ENCODE measurements at regions not wholly inside any gene's neighbourhood (a gene's known extent, or its start where the extent isn't known, plus 50 kb on each side); places are given as distances from the start of the nearest gene placed in this dataset.
"Not testable (repeated sequence)": the region's sequence is repeated elsewhere in the genome, so short reads cannot be mapped to it uniquely, and the experiment has no call there.

DNA sequence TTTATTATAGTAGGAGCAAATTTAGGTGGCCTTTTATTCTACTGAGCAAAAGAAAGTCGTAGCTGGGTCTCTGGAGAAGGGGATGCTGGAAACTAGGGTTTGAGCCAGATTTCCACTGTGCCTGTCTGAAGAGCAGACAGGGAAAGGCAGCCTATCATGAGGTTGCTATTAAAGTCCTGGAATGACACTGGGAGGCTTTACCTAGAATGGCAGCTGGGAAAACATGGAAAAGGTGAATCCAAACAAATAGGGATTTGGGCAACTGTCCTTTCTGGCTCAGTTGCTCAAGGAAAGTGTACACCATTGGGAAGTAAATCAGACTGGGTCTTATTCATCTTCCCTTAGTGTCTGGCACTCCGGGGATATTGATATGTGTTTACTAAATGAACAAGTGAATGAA lies 154.6 kb downstream of the MTX2 start:
- Histone ChIP-seq H3K36me3 (ENCODE audit: control insufficient read depth in 2 of 2, insufficient read depth in 2 of 2, low read length in 2 of 2) (no peaks in the 10 kb centered on the region), H3K27ac (ENCODE audit: low read depth in 2 of 2, low read length in 2 of 2) (no peak overlapping the region), H3K4me1 (ENCODE audit: control insufficient read depth in 2 of 2, insufficient read depth in 2 of 2, low read length in 2 of 2) (no peaks in the 10 kb centered on the region), H3K4me3 (ENCODE audit: low read length in 2 of 2) (no peak overlapping the region), H3K9ac (ENCODE audit: low read depth in 1 of 2, low read length in 2 of 2) (no peak overlapping the region), H3K27me3 (ENCODE audit: control insufficient read depth in 2 of 2, insufficient read depth in 2 of 2, low read length in 2 of 2) (no peaks in the 10 kb centered on the region), H3K9me3 (ENCODE audit: control insufficient read depth in 2 of 2, low read length in 2 of 2) (no peaks in the 10 kb centered on the region)

DNA sequence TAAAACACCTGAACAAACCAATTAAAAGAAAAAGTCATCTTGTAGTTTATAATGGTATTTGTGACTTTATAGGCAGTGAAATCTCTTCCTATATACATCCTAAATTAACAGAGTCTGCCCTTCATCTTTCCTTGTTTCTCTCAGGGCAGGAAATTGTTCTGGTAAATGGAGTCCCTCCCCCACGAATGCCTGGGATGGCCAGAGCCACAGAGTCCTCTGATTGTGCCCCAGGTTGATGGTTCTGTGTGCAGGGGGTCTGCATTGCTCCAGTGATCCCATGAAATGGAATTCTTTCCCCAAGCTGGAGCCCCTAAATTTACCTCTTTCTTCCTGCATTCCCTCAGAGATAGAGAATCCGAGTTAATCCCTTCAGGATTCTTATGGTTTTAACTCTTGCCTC lies 155.5 kb downstream of the MTX2 start:
- H3K9me3 ChIP-seq (ENCODE audit: control insufficient read depth in 2 of 2, low read length in 2 of 2), result no peaks in the 10 kb centered on the region
- no peaks in the 10 kb centered on the region for H3K36me3 ChIP-seq (ENCODE audit: control insufficient read depth in 2 of 2, insufficient read depth in 2 of 2, low read length in 2 of 2)

GRCh38 chr2:176427549-176427948 lies 158.3 kb downstream of the MTX2 start:
- Histone ChIP-seq H3K27ac (ENCODE audit: low read depth in 2 of 2, low read length in 2 of 2) (no peak overlapping the region), H3K4me3 (ENCODE audit: low read length in 2 of 2) (no peak overlapping the region), H3K9ac (ENCODE audit: low read depth in 1 of 2, low read length in 2 of 2) (no peak overlapping the region), H3K36me3 (ENCODE audit: control insufficient read depth in 2 of 2, insufficient read depth in 2 of 2, low read length in 2 of 2) (no peaks in the 10 kb centered on the region), H3K27me3 (ENCODE audit: control insufficient read depth in 2 of 2, insufficient read depth in 2 of 2, low read length in 2 of 2) (no peaks in the 10 kb centered on the region), H3K9me3 (ENCODE audit: control insufficient read depth in 2 of 2, low read length in 2 of 2) (no peaks in the 10 kb centered on the region), H3K4me1 (ENCODE audit: control insufficient read depth in 2 of 2, insufficient read depth in 2 of 2, low read length in 2 of 2) (no peaks in the 10 kb centered on the region)

More for the DNA sequence above, 155.5 kb downstream of the MTX2 start:
- Histone ChIP-seq H3K4me1 (ENCODE audit: control insufficient read depth in 2 of 2, insufficient read depth in 2 of 2, low read length in 2 of 2) (no peaks in the 10 kb centered on the region), H3K4me3 (ENCODE audit: low read length in 2 of 2) (no peak overlapping the region), H3K9ac (ENCODE audit: low read depth in 1 of 2, low read length in 2 of 2) (no peak overlapping the region), H3K27ac (ENCODE audit: low read depth in 2 of 2, low read length in 2 of 2) (no peak overlapping the region), H3K27me3 (ENCODE audit: control insufficient read depth in 2 of 2, insufficient read depth in 2 of 2, low read length in 2 of 2) (no peaks in the 10 kb centered on the region)

DNA sequence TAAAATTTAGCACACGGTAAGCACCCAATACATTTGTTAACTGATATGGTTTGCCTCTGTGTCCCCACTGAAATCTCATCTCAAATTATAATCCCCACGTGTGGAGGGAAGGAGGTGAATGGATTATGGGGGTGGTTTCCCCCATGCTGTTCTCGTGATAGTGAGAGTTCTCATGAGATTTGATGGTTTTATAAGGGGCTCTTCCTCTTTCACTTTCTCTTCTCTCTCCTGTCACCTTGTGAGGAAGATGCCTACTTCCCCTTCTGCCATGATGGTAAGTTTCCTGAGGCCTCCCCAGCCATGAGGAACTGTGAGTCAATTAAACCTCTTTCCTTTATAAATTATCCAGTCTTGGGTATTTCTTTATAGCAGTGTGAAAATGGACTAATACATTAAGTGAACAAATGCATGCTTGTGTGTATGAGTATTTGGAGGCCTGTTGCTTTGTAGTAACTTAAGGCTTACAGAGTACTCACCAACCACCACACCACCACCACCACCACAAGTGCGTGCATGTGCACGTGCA lies 159.8 kb downstream of the MTX2 start:
- H3K27ac ChIP-seq (ENCODE audit: low read depth in 2 of 2, low read length in 2 of 2); H3K9ac ChIP-seq (ENCODE audit: low read depth in 1 of 2, low read length in 2 of 2); H3K9me3 ChIP-seq (ENCODE audit: control insufficient read depth in 2 of 2, low read length in 2 of 2); H3K36me3 ChIP-seq (ENCODE audit: control insufficient read depth in 2 of 2, insufficient read depth in 2 of 2, low read length in 2 of 2); H3K4me1 ChIP-seq (ENCODE audit: control insufficient read depth in 2 of 2, insufficient read depth in 2 of 2, low read length in 2 of 2); H3K4me3 ChIP-seq (ENCODE audit: low read length in 2 of 2); H3K27me3 ChIP-seq (ENCODE audit: control insufficient read depth in 2 of 2, insufficient read depth in 2 of 2, low read length in 2 of 2): not testable (repeated sequence)

DNA sequence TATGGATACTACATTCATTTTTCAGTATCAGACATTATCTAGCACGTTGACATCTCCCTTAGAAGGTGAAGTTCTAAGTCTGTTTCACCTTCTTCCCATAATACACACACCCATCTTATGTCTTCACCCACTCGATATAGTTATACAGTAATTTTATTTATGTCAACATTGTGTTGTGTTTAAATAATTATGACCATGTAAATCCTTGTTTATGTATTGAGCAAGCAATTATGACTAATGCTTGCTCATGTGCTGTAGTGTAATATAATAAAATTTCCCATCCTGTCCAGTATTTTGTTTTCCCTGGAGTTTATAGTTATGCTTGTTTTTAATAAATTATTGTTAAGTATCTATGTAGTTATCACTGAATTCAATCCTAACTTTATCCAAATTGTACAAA lies 163.2 kb downstream of the MTX2 start:
- Histone ChIP-seq H3K4me3 (ENCODE audit: low read length in 2 of 2) (no peak overlapping the region), H3K36me3 (ENCODE audit: control insufficient read depth in 2 of 2, insufficient read depth in 2 of 2, low read length in 2 of 2) (no peaks in the 10 kb centered on the region), H3K27me3 (ENCODE audit: control insufficient read depth in 2 of 2, insufficient read depth in 2 of 2, low read length in 2 of 2) (no peaks in the 10 kb centered on the region), H3K4me1 (ENCODE audit: control insufficient read depth in 2 of 2, insufficient read depth in 2 of 2, low read length in 2 of 2) (no peaks in the 10 kb centered on the region), H3K9ac (ENCODE audit: low read depth in 1 of 2, low read length in 2 of 2) (no peak overlapping the region), H3K27ac (ENCODE audit: low read depth in 2 of 2, low read length in 2 of 2) (no peak overlapping the region), H3K9me3 (ENCODE audit: control insufficient read depth in 2 of 2, low read length in 2 of 2) (peaks cover 2% of the 10 kb centered on the region in 2 donors)

- Histone ChIP-seq H3K27me3 (ENCODE audit: control insufficient read depth in 2 of 2, insufficient read depth in 2 of 2, low read length in 2 of 2) (no peaks in the 10 kb centered on the region), H3K9ac (ENCODE audit: low read depth in 1 of 2, low read length in 2 of 2) (no peak overlapping the region), H3K27ac (ENCODE audit: low read depth in 2 of 2, low read length in 2 of 2) (no peak overlapping the region), H3K4me3 (ENCODE audit: low read length in 2 of 2) (no peak overlapping the region), H3K4me1 (ENCODE audit: control insufficient read depth in 2 of 2, insufficient read depth in 2 of 2, low read length in 2 of 2) (no peaks in the 10 kb centered on the region), H3K36me3 (ENCODE audit: control insufficient read depth in 2 of 2, insufficient read depth in 2 of 2, low read length in 2 of 2) (no peaks in the 10 kb centered on the region), H3K9me3 (ENCODE audit: control insufficient read depth in 2 of 2, low read length in 2 of 2) (peaks cover 2% of the 10 kb centered on the region in 2 donors)
Measured at GRCh38 chr2:176435729-176436128, 166.5 kb downstream of the MTX2 start.

DNA sequence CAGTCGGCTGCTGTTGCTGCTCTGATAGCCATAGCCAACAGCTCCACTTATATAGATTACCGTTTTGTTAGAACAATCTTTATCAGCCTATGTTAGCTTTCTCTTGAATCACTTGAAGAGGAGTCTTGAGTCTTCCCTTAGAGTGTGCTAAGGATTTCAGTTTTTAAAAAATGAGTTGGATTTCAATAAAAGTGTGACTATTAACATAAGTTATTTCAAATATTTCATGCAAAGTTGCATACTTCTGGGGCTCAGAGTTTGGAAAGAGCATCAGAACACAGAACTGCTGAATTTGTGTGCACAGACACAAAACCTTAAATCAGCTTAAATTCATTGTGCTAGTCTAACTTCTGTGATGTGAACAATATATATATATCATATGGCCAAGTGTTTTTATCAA lies 174.7 kb downstream of the MTX2 start:
- Histone ChIP-seq H3K27ac (ENCODE audit: low read depth in 2 of 2, low read length in 2 of 2) (no peak overlapping the region), H3K4me1 (ENCODE audit: control insufficient read depth in 2 of 2, insufficient read depth in 2 of 2, low read length in 2 of 2) (no peaks in the 10 kb centered on the region), H3K9ac (ENCODE audit: low read depth in 1 of 2, low read length in 2 of 2) (no peak overlapping the region), H3K36me3 (ENCODE audit: control insufficient read depth in 2 of 2, insufficient read depth in 2 of 2, low read length in 2 of 2) (no peaks in the 10 kb centered on the region), H3K4me3 (ENCODE audit: low read length in 2 of 2) (no peak overlapping the region), H3K27me3 (ENCODE audit: control insufficient read depth in 2 of 2, insufficient read depth in 2 of 2, low read length in 2 of 2) (no peaks in the 10 kb centered on the region), H3K9me3 (ENCODE audit: control insufficient read depth in 2 of 2, low read length in 2 of 2) (no peaks in the 10 kb centered on the region)

- H3K27ac ChIP-seq (ENCODE audit: low read depth in 2 of 2, low read length in 2 of 2), result no peak overlapping the region
- H3K36me3 ChIP-seq (ENCODE audit: control insufficient read depth in 2 of 2, insufficient read depth in 2 of 2, low read length in 2 of 2), result no peaks in the 10 kb centered on the region
- H3K4me3 ChIP-seq (ENCODE audit: low read length in 2 of 2), result no peak overlapping the region
- H3K9ac ChIP-seq (ENCODE audit: low read depth in 1 of 2, low read length in 2 of 2), result no peak overlapping the region
- no peaks in the 10 kb centered on the region for H3K27me3 ChIP-seq (ENCODE audit: control insufficient read depth in 2 of 2, insufficient read depth in 2 of 2, low read length in 2 of 2)
- H3K4me1 ChIP-seq (ENCODE audit: control insufficient read depth in 2 of 2, insufficient read depth in 2 of 2, low read length in 2 of 2), result no peaks in the 10 kb centered on the region
- H3K9me3 ChIP-seq (ENCODE audit: control insufficient read depth in 2 of 2, low read length in 2 of 2), result no peaks in the 10 kb centered on the region
Measured at GRCh38 chr2:176445956-176446355, 176.7 kb downstream of the MTX2 start.

DNA sequence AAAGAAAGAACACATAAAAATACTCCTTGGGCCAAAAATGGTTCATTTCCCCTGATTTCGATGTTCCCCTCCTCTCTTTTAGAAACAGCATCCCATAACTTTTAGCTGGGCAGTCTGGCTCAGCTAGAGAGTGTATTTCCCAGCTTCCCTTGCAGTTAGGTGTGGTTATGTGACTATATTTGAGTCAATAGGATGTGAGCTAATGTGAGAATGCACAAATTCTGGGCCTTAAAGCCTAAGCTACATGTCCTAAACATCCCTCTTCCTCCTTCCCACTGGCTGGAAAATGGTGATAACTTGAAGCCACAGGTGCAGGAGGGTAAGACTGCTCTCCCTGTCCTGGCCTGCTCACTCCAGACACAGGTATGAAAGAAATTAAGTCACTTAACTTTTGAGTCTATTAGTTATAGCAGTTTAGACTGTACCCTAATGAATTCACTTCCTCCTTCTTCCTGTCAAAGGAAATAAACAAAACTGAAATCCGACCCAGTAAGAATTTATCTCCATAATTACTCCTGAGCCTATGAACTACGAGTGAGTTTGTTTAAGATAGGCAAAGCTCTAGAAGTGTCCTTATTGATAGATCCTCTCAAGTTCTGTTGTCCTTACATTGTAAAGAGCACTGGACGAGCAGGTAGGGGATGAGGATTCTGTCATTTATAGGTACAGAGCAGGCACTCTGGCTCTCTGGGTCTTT lies 177.6 kb downstream of the MTX2 start:
- H3K27ac ChIP-seq (ENCODE audit: low read depth in 2 of 2, low read length in 2 of 2), result no peak overlapping the region

DNA sequence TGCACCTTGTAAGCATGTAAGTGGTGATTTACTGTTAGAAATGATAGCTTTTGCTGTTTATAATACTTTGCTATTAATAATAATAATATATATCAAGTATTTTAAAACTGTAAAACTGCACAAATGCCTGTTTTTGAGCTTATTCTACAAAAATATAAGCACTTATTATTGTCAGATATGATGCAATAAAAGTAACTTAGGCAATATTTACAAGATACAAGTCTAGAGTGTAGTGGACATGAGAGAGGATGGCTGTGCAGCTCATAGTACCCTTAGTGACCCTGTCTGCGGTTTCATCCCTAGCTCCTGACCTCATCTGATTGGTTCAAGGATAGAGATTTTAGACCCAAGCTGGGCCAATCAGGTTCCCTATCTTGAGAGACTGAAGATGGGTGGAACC lies 178.4 kb downstream of the MTX2 start:
- Histone ChIP-seq H3K36me3 (ENCODE audit: control insufficient read depth in 2 of 2, insufficient read depth in 2 of 2, low read length in 2 of 2) (no peaks in the 10 kb centered on the region), H3K27me3 (ENCODE audit: control insufficient read depth in 2 of 2, insufficient read depth in 2 of 2, low read length in 2 of 2) (no peaks in the 10 kb centered on the region), H3K9ac (ENCODE audit: low read depth in 1 of 2, low read length in 2 of 2) (no peak overlapping the region), H3K9me3 (ENCODE audit: control insufficient read depth in 2 of 2, low read length in 2 of 2) (no peaks in the 10 kb centered on the region), H3K4me1 (ENCODE audit: control insufficient read depth in 2 of 2, insufficient read depth in 2 of 2, low read length in 2 of 2) (no peaks in the 10 kb centered on the region), H3K4me3 (ENCODE audit: low read length in 2 of 2) (no peak overlapping the region), H3K27ac (ENCODE audit: low read depth in 2 of 2, low read length in 2 of 2) (no peak overlapping the region)

More for the DNA sequence above, 177.6 kb downstream of the MTX2 start:
- Histone ChIP-seq H3K9ac (ENCODE audit: low read depth in 1 of 2, low read length in 2 of 2) (no peak overlapping the region), H3K36me3 (ENCODE audit: control insufficient read depth in 2 of 2, insufficient read depth in 2 of 2, low read length in 2 of 2) (no peaks in the 10 kb centered on the region), H3K9me3 (ENCODE audit: control insufficient read depth in 2 of 2, low read length in 2 of 2) (no peaks in the 10 kb centered on the region), H3K27me3 (ENCODE audit: control insufficient read depth in 2 of 2, insufficient read depth in 2 of 2, low read length in 2 of 2) (no peaks in the 10 kb centered on the region), H3K4me3 (ENCODE audit: low read length in 2 of 2) (no peak overlapping the region), H3K4me1 (ENCODE audit: control insufficient read depth in 2 of 2, insufficient read depth in 2 of 2, low read length in 2 of 2) (no peaks in the 10 kb centered on the region)
